ENCODE measurements at regions not wholly inside any gene's neighbourhood (a gene's known extent, or its start where the extent isn't known, plus 50 kb on each side); places are given as distances from the start of the nearest gene placed in this dataset.
"Not testable (repeated sequence)": the region's sequence is repeated elsewhere in the genome, so short reads cannot be mapped to it uniquely, and the experiment has no call there.

DNA sequence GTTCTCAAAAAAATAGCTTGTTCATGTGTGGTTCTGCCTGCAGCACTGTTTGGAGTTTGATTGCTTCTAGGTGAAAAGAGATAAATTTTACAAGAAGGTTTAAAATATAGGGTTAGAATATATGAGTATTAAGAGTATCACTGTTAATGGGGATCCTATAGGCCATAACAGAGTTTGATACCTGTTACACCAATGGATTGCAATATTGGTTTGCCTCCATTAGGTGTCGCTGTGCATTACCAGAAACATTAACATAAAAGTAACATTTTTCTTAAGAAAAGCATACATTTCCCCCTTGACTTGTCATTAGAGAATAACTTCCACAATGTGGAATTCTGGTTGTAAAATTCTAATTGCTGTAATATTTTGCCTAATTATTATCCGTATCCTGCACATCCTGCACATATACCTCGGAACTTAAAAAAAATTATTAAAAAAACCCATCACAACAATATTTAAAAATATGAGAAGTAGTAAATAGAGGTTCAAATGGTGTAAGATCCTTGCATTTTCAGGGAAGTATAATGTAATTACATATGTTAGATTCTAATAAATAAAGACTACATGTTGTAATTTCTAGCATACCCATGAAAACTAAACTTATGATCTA, 63.0 kb downstream of the CYP4A11 start:
- H3K4me3 ChIP-seq; H3K9me3 ChIP-seq; intact Hi-C loops (cut with DNase I; ENCODE audit: low total_unique reads); H3K4me1 ChIP-seq; DNase-seq; H3K36me3 ChIP-seq; H3K27me3 ChIP-seq; in situ Hi-C loops (cut with MboI; ENCODE audit: low sequenced_read_pairs in 4 of 4); ATAC-seq; H3K27ac ChIP-seq: not testable (repeated sequence)
- TF ChIP-seq, protein P1, sequence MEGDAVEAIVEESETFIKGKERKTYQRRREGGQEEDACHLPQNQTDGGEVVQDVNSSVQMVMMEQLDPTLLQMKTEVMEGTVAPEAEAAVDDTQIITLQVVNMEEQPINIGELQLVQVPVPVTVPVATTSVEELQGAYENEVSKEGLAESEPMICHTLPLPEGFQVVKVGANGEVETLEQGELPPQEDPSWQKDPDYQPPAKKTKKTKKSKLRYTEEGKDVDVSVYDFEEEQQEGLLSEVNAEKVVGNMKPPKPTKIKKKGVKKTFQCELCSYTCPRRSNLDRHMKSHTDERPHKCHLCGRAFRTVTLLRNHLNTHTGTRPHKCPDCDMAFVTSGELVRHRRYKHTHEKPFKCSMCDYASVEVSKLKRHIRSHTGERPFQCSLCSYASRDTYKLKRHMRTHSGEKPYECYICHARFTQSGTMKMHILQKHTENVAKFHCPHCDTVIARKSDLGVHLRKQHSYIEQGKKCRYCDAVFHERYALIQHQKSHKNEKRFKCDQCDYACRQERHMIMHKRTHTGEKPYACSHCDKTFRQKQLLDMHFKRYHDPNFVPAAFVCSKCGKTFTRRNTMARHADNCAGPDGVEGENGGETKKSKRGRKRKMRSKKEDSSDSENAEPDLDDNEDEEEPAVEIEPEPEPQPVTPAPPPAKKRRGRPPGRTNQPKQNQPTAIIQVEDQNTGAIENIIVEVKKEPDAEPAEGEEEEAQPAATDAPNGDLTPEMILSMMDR (IDR thresholded peaks at IDR 0.05 in 4 of 5, conservative IDR thresholded peaks at IDR 0.05 in 1 of 5) = peak in 4 of 5 experiments; percentile 24 to 45 (median 43)

- ATAC-seq = not testable (repeated sequence)
Observed at GRCh38 chr1:46876093-46876492, 65.2 kb downstream of the CYP4A11 start.

More at GRCh38 chr1:46876093-46876492, 65.2 kb downstream of the CYP4A11 start:
- H3K27me3 ChIP-seq; in situ Hi-C loops (cut with MboI; ENCODE audit: low sequenced_read_pairs in 4 of 4); H3K4me3 ChIP-seq; H3K27ac ChIP-seq; DNase-seq; H3K9me3 ChIP-seq; H3K4me1 ChIP-seq; H3K36me3 ChIP-seq; intact Hi-C loops (cut with DNase I; ENCODE audit: low total_unique reads): not testable (repeated sequence)
- TF ChIP-seq, protein P1 (IDR thresholded peaks at IDR 0.05 in 4 of 5, conservative IDR thresholded peaks at IDR 0.05 in 1 of 5) = peak in 3 of 5 experiments; percentile 11 to 53 (median 29)

All from gastrocnemius medialis (tissue), 4 donors.